Gastrocnemius medialis (tissue), 4 donors: ENCODE measurements at regions not wholly inside any gene's neighbourhood (a gene's known extent, or its start where the extent isn't known, plus 50 kb on each side); places are given as distances from the start of the nearest gene placed in this dataset.

ENCODE experiments used
- ATAC-seq, 2 donors: fragments of 150-250 bp; one replicate each; pipeline ENCODE4 v1.9.1; 2016
- DNase-seq, 2 donors: peaks; one replicate each; pipeline ENCODE4 v3.0.0-alpha.2; 2019
- H3K27ac ChIP-seq, 4 donors: fragments of 200-600 bp; sonication (generic); 1 replicate in 1 of 4; 2 replicates in 3 of 4; pipeline ENCODE4 v1.5.1; 2016 to 2018; ENCODE audit warnings: mild to moderate bottlenecking in 2 of 4, moderate library complexity in 1 of 4
- H3K27me3 ChIP-seq, 3 donors: fragments of 200-600 bp; sonication (generic) in 2 of 3; 1 replicate in 1 of 3; 2 replicates in 2 of 3; pipeline versions ENCODE4 v1.5.1 to v1.6.0; 2016 to 2019; ENCODE audit warnings: mild to moderate bottlenecking in 1 of 3, moderate library complexity in 1 of 3
- H3K36me3 ChIP-seq, 2 donors: fragments of 200-600 bp; sonication (generic) in 1 of 2; one replicate each; pipeline ENCODE4 v1.5.1; 2017 to 2018
- H3K4me1 ChIP-seq, 2 donors: fragments of 200-600 bp; sonication (generic) in 1 of 2; one replicate each; pipeline ENCODE4 v1.5.1; 2016 to 2017; ENCODE audit warnings: mild to moderate bottlenecking in 2 of 2
- H3K4me3 ChIP-seq, 4 donors: fragments of 200-600 bp; sonication (generic) in 3 of 4; 1 replicate in 1 of 4; 2 replicates in 3 of 4; pipeline ENCODE4 v1.5.1; 2016 to 2019; ENCODE audit warnings: mild to moderate bottlenecking in 2 of 4
- H3K9me3 ChIP-seq, 3 donors: fragments of 200-600 bp; sonication (generic) in 2 of 3; 1 replicate in 1 of 3; 2 replicates in 2 of 3; pipeline ENCODE4 v1.5.1; 2016 to 2019
- CTCF ChIP-seq, 5 experiments: fragments of 450-650 bp in 3 of 5; fragments of 200-600 bp in 2 of 5; sonication (generic) in 2 of 5; IDR thresholded peaks in 4 of 5; conservative IDR thresholded peaks in 1 of 5; 1 replicate in 4 of 5; 2 replicates in 1 of 5; pipeline ENCODE4 v1.5.1; 2016 to 2019; ENCODE audit warnings: antibody characterized with exemption in 5 of 5, mild to moderate bottlenecking in 3 of 5, moderate library complexity in 3 of 5
- POLR2A ChIP-seq, 2 donors: fragments of 450-650 bp; IDR thresholded peaks; one replicate each; pipeline ENCODE4 v1.6.1; 2017; ENCODE audit warnings: antibody characterized with exemption in 2 of 2, mild to moderate bottlenecking in 2 of 2, moderate library complexity in 2 of 2
- in situ Hi-C, 4 donors: fragments of 200-750 bp; cut with MboI; loops; one replicate each; pipeline versions ENCODE4 v1.15.0 to v1.8.0; 2017; ENCODE audit warnings: low sequenced_read_pairs in 4 of 4
- intact Hi-C: fragments of 100-400 bp; cut with DNase I; formaldehyde crosslinking; loops from one replicate; pipeline ENCODE4 v1.15.1; 2023; ENCODE audit warnings: low total_unique reads

GRCh38 chr9:7360513-7360912, 439.1 kb downstream of the DMAC1 start:
- no peak overlapping the region for H3K4me3 ChIP-seq
- H3K27me3 ChIP-seq = no peaks in the 10 kb centered on the region
- intact Hi-C loops (no loop called here), in situ Hi-C loops (no loop called here)
- H3K27ac ChIP-seq = no peak overlapping the region
- no peak for DNase-seq
- no peaks in the 10 kb centered on the region for H3K9me3 ChIP-seq
- no peak for ATAC-seq
- no peaks in the 10 kb centered on the region for H3K4me1 ChIP-seq
- H3K36me3 ChIP-seq = no peaks in the 10 kb centered on the region
- no peak for TF ChIP-seq CTCF (IDR thresholded peaks at IDR 0.05 in 4 of 5, conservative IDR thresholded peaks at IDR 0.05 in 1 of 5)
- TF ChIP-seq POLR2A (IDR thresholded peaks at IDR 0.05) = no peak

GRCh38 chr9:7358876-7359275, 440.7 kb downstream of the DMAC1 start:
- Histone ChIP-seq H3K4me1 (no peaks in the 10 kb centered on the region), H3K36me3 (no peaks in the 10 kb centered on the region), H3K9me3 (no peaks in the 10 kb centered on the region), H3K4me3 (no peak overlapping the region), H3K27ac (no peak overlapping the region), H3K27me3 (no peaks in the 10 kb centered on the region)
- in situ Hi-C loops = no loop called here
- TF ChIP-seq CTCF (IDR thresholded peaks at IDR 0.05 in 4 of 5, conservative IDR thresholded peaks at IDR 0.05 in 1 of 5) (no peak), POLR2A (IDR thresholded peaks at IDR 0.05) (no peak)
- intact Hi-C loops = no loop called here
- ATAC-seq (no peak), DNase-seq (no peak)

GRCh38 chr9:7354704-7355103, 444.9 kb downstream of the DMAC1 start:
- TF ChIP-seq POLR2A (IDR thresholded peaks at IDR 0.05) (no peak), CTCF (IDR thresholded peaks at IDR 0.05 in 4 of 5, conservative IDR thresholded peaks at IDR 0.05 in 1 of 5) (no peak)
- no peaks in the 10 kb centered on the region for H3K36me3 ChIP-seq
- in situ Hi-C loops (no loop called here), intact Hi-C loops (no loop called here)
- no peaks in the 10 kb centered on the region for H3K4me1 ChIP-seq
- H3K27me3 ChIP-seq = no peaks in the 10 kb centered on the region
- no peak overlapping the region for H3K4me3 ChIP-seq
- no peaks in the 10 kb centered on the region for H3K9me3 ChIP-seq
- H3K27ac ChIP-seq = no peak overlapping the region
- ATAC-seq = no peak
- no peak for DNase-seq

- TF ChIP-seq POLR2A (IDR thresholded peaks at IDR 0.05) = no peak
- no peak for TF ChIP-seq CTCF (IDR thresholded peaks at IDR 0.05 in 4 of 5, conservative IDR thresholded peaks at IDR 0.05 in 1 of 5)
- ATAC-seq (no peak), DNase-seq (no peak)
- H3K27ac ChIP-seq = no peak overlapping the region
- in situ Hi-C loops = no loop called here
- no peaks in the 10 kb centered on the region for H3K4me1 ChIP-seq
- no peak overlapping the region for H3K4me3 ChIP-seq
- no peaks in the 10 kb centered on the region for H3K27me3 ChIP-seq
- H3K36me3 ChIP-seq = no peaks in the 10 kb centered on the region
- intact Hi-C loops = no loop called here
- no peaks in the 10 kb centered on the region for H3K9me3 ChIP-seq
Measured at GRCh38 chr9:7348692-7349091, 450.9 kb downstream of the DMAC1 start.

GRCh38 chr9:7347556-7347955, 452.0 kb downstream of the DMAC1 start:
- Histone ChIP-seq H3K27ac (no peak overlapping the region), H3K9me3 (no peaks in the 10 kb centered on the region), H3K27me3 (no peaks in the 10 kb centered on the region), H3K36me3 (no peaks in the 10 kb centered on the region), H3K4me3 (no peak overlapping the region), H3K4me1 (no peaks in the 10 kb centered on the region)
- intact Hi-C loops (no loop called here), in situ Hi-C loops (no loop called here)
- TF ChIP-seq POLR2A (IDR thresholded peaks at IDR 0.05) (no peak), CTCF (IDR thresholded peaks at IDR 0.05 in 4 of 5, conservative IDR thresholded peaks at IDR 0.05 in 1 of 5) (no peak)
- ATAC-seq = no peak
- no peak for DNase-seq
